ENCODE measurements at regions not wholly inside any gene's neighbourhood (a gene's known extent, or its start where the extent isn't known, plus 50 kb on each side); places are given as distances from the start of the nearest gene placed in this dataset.

- Mint-ChIP-seq H3K36me3 (ENCODE audit: insufficient read depth, unreplicated experiment) (no peaks in the 10 kb centered on the region), H3K27me3 (ENCODE audit: insufficient read depth, unreplicated experiment) (no peaks in the 10 kb centered on the region), H3K27ac (ENCODE audit: unreplicated experiment) (no peak overlapping the region), H3K4me3 (ENCODE audit: unreplicated experiment) (no peak overlapping the region), H3K4me1 (ENCODE audit: low read depth, unreplicated experiment) (peaks cover 17% of the 10 kb centered on the region), H3K9me3 (ENCODE audit: unreplicated experiment) (no peaks in the 10 kb centered on the region)
- Histone ChIP-seq H3K36me3 (ENCODE audit: control insufficient read depth, insufficient read depth, low read length) (no peaks in the 10 kb centered on the region), H3K27me3 (replicated peaks; ENCODE audit: control insufficient read depth, insufficient read depth, low read length) (no peaks in the 10 kb centered on the region), H3K4me1 (peaks cover 20% of the 10 kb centered on the region), H3K9me3 (no peaks in the 10 kb centered on the region), H3K4me3 (ENCODE audit: low read depth, low read length) (no peak overlapping the region)
- TF ChIP-seq CTCF (IDR thresholded peaks at IDR 0.05; ENCODE audit: insufficient read depth in 1 of 2, low read depth in 1 of 2, low read length in 1 of 2, severe bottlenecking in 1 of 2, unreplicated experiment in 1 of 2): peak; percentile 56 to 85
- CTCF ChIA-PET: interaction anchor here (0.7 kb wide), 1 partner anchor 589 kb away, joined by 3 read pairs; no protein-coding TSS in a partner anchor
- intact Hi-C loops (cut with micrococcal nuclease; ENCODE audit: unreplicated experiment): loop anchor here (1.0 kb wide), 2 partner anchors 45 to 100 kb away; no protein-coding TSS in a partner anchor
- BruUV-seq (replicated peaks): no TSS peak
- POLR2A ChIA-PET: no interaction called here
- DNase-seq: peak; percentile 49 to 50
Observed at GRCh38 chr11:22920939-22921565, 60.8 kb upstream of the CCDC179 start.

- BruUV-seq (replicated peaks): no TSS peak
- H3K9me3 ChIP-seq: no peaks in the 10 kb centered on the region
- intact Hi-C loops (cut with micrococcal nuclease; ENCODE audit: unreplicated experiment): no loop called here
- POLR2A ChIA-PET: no interaction called here
- H3K36me3 ChIP-seq (ENCODE audit: control insufficient read depth, insufficient read depth, low read length): no peaks in the 10 kb centered on the region
- Mint-ChIP-seq H3K4me3 (ENCODE audit: unreplicated experiment) (no peak overlapping the region), H3K27ac (ENCODE audit: unreplicated experiment) (no peak overlapping the region), H3K4me1 (ENCODE audit: low read depth, unreplicated experiment) (peaks cover 17% of the 10 kb centered on the region), H3K36me3 (ENCODE audit: insufficient read depth, unreplicated experiment) (no peaks in the 10 kb centered on the region), H3K9me3 (ENCODE audit: unreplicated experiment) (no peaks in the 10 kb centered on the region), H3K27me3 (ENCODE audit: insufficient read depth, unreplicated experiment) (no peaks in the 10 kb centered on the region)
- TF ChIP-seq CTCF (IDR thresholded peaks at IDR 0.05; ENCODE audit: insufficient read depth in 1 of 2, low read depth in 1 of 2, low read length in 1 of 2, severe bottlenecking in 1 of 2, unreplicated experiment in 1 of 2): no peak
- no peaks in the 10 kb centered on the region for H3K27me3 ChIP-seq (replicated peaks; ENCODE audit: control insufficient read depth, insufficient read depth, low read length)
- H3K4me1 ChIP-seq: peaks cover 20% of the 10 kb centered on the region
- CTCF ChIA-PET: no interaction called here
- DNase-seq: no peak
- H3K4me3 ChIP-seq (ENCODE audit: low read depth, low read length): no peak overlapping the region
Observed at GRCh38 chr11:22922672-22923071, 62.4 kb upstream of the CCDC179 start.

GRCh38 chr11:22923561-22923960 lies 63.3 kb upstream of the CCDC179 start:
- no TSS peak for BruUV-seq (replicated peaks)
- H3K4me1 Mint-ChIP-seq (ENCODE audit: low read depth, unreplicated experiment): peaks cover 23% of the 10 kb centered on the region
- no peak overlapping the region for H3K4me3 ChIP-seq (ENCODE audit: low read depth, low read length)
- no peak overlapping the region for H3K27ac Mint-ChIP-seq (ENCODE audit: unreplicated experiment)
- ChIA-PET POLR2A (no interaction called here), CTCF (no interaction called here)
- H3K27me3 ChIP-seq (replicated peaks; ENCODE audit: control insufficient read depth, insufficient read depth, low read length): no peaks in the 10 kb centered on the region
- peaks cover 20% of the 10 kb centered on the region for H3K4me1 ChIP-seq
- intact Hi-C loops (cut with micrococcal nuclease; ENCODE audit: unreplicated experiment): no loop called here
- no peak for DNase-seq
- H3K36me3 ChIP-seq (ENCODE audit: control insufficient read depth, insufficient read depth, low read length): no peaks in the 10 kb centered on the region
- TF ChIP-seq CTCF (IDR thresholded peaks at IDR 0.05; ENCODE audit: insufficient read depth in 1 of 2, low read depth in 1 of 2, low read length in 1 of 2, severe bottlenecking in 1 of 2, unreplicated experiment in 1 of 2): no peak
- no peaks in the 10 kb centered on the region for H3K9me3 Mint-ChIP-seq (ENCODE audit: unreplicated experiment)
- H3K36me3 Mint-ChIP-seq (ENCODE audit: insufficient read depth, unreplicated experiment): no peaks in the 10 kb centered on the region
- H3K4me3 Mint-ChIP-seq (ENCODE audit: unreplicated experiment): no peak overlapping the region
- H3K9me3 ChIP-seq: no peaks in the 10 kb centered on the region
- H3K27me3 Mint-ChIP-seq (ENCODE audit: insufficient read depth, unreplicated experiment): no peaks in the 10 kb centered on the region
